HG02981 (cell line): ENCODE measurements at regions not wholly inside any gene's neighbourhood (a gene's known extent, or its start where the extent isn't known, plus 50 kb on each side); places are given as distances from the start of the nearest gene placed in this dataset.
A peak's percentile ranks its signal among the peaks of the same experiment; 100 is the strongest.
"Not testable (repeated sequence)": the region's sequence is repeated elsewhere in the genome, so short reads cannot be mapped to it uniquely, and the experiment has no call there.

Experiments
- ATAC-seq: cut with Tn5 transposase; IDR thresholded peaks from one replicate; pipeline ENCODE4 v1.9.1; 2021; ENCODE audit warnings: mild to moderate bottlenecking, moderate library complexity; ENCODE audit not compliant: unreplicated experiment

DNA sequence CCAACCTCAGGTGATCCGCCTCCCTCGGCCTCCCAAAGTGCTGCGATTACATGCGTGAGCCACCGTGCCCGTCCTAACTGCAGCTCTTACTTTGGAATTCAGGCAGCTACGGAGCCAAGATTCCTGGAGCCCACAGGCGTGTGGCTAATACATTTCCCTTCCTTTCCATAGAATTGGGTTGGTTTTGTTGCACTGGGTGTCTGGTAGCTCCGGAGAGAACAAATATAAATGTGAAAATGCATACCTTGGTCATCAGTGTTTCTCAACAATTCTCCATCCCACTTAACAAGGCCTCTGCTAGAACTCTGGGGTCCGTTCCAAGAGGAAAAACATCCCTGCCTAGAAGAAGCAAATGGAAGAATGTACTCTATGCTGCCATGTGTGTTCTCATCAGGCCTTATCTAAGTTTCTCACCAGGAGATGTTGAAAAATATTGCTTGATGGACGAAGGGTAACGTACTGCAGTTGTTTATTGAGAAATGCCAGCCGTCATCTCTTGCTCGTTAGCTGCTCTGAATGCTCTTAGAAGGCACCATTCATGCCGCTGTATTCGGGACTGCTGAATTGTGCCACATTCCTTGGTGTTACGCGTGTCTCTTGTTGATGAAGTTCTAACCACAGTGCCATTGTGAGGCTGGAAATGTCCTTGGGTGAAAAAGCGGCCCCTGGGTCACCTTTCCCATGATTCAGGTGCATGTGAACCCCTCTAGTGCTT is 50.5 kb upstream of the CD99 start:
- ATAC-seq, result no peak

DNA sequence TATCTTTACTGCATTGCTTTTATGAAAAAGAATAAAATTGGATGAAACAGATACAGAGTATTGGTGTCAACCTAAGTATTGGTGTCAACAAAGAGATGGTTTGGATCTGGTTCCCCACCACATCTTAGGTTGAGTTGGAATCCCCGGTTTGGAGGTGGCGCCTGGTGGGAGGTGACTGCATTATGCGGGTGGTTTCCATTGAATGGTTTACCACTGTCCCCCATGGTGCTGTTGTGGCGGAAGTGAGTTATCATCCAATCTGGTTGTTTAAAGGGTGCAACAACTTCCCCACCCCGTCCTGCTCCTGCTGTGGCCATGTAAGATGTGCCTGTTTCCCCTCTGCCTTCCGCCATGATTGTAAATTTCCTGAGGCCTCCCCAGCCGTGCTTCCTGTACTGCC is 52.8 kb upstream of the CD99 start:
- ATAC-seq, result no peak

DNA sequence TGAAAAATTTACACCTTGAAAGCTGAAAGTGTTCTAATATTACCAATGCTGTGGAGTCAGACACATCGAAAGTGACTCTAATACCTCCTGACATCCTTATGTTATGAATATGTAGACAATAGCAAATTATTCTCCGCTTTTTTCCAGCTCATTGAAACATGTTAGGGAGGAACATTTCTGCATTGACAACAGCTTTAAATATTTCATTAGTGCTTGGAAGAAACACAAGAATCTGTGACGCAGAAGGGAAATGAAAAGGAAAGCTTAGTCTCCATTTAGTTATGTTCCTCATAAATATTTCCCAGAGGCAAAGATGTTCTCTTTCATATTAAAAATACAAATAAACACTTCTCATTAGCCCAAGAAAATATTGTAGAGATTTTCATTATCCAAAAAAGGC is 55.8 kb upstream of the CD99 start:
- no peak for ATAC-seq

DNA sequence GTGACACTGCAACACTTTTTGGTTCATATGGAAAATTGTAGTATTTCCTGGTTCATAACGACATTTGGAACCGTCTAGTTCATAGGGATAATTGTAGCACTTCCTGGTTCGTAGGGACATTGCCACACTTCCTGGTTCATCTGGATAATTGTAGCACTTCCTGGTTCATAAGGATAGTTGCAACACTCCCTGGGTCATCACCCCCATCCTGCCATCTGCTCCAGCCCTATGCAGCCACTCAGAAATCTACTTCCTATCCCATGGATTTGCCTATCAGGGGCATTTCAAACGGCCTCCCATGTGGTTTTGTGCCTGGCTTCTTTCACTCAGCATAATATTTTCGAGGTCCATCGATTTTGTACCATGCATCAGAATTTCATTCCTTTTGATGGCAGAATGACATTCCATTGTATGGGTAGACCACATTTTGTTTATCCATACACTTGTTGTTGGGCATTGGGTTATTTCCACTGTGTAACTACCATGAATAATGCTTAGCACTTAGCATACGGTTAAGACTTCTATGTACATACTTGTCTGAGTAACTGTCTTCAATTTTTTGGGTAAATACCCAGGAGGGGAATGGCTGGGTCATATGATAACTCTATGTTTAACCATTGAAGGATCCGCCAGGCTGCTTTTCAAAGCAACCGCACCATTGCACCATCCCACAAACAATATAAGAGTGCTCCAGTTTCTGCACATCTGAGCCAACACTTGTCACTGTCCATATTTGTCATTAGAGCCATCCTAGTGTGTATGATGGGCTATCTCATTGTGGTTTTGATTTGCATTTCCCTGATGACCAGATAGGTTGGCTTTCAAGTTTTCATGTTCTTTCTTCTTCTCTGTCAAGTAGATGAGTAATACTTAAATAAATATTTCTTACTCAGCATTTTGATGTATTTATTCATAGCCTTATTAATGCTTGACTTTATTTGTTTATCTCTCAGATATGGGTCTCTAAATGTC is 58.3 kb upstream of the CD99 start:
- peak; percentile 49 for ATAC-seq

DNA sequence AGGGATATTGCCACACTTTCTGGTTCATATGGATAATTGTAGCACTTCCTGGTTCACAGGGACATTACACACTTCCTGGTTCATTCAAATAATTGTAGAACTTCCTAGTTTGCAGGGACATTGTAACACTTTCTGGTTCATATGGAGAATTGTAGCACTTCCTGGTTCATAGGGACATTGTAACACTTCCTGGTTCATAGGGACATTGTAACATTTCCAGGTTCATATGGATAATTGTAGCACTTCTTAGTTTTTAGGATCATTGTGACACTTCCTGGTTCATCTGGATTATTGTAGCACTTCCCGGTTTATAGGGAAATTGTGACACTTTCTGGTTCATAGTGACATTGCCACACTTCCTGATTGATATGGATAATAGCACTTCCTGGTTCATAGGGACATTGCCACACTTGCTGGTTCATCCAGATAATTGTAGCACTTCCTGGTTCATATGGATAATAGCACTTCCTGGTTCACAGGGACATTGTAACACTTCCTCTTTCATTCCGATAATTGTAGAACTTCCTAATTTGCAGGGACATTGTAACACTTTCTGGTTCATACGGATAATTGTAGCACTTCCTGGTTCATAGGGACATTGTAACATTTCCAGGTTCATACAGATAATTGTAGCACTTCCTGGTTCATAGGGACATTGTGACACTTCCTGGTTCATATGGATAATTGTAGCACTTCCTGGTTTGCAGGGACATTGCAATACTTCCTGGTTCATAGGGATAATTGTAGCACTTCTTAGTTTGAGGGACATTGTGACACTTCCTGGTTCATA is 59.2 kb upstream of the CD99 start:
- ATAC-seq, result no peak

DNA sequence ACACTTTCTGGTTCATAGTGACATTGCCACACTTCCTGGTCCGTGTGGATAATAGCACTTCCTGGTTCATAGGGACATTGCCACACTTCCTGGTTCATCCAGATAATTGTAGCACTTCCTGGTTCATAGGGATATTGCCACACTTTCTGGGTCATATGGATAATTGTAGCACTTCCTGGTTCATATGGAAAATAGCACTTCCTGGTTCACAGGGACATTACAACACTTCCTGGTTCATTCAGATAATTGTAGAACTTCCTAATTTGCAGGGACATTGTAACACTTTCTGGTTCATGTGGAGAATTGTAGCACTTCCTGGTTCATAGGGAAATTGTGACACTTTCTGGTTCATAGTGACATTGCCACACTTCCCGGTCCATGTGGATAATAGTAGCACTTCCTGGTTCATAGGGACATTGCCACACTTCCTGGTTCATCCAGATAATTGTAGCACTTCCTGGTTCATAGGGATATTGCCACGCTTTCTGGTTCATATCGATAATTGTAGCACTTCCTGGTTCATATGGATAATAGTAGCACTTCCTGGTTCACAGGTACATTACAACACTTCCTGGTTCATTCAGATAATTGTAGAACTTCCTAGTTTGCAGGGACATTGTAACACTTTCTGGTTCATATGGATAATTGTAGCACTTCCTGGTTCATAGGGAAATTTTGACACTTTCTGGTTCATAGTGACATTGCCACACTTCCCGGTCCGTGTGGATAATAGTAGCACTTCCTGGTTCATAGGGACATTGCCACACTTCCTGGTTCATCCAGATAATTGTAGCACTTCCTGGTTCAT is 60.0 kb upstream of the CD99 start:
- not testable (repeated sequence) for ATAC-seq

DNA sequence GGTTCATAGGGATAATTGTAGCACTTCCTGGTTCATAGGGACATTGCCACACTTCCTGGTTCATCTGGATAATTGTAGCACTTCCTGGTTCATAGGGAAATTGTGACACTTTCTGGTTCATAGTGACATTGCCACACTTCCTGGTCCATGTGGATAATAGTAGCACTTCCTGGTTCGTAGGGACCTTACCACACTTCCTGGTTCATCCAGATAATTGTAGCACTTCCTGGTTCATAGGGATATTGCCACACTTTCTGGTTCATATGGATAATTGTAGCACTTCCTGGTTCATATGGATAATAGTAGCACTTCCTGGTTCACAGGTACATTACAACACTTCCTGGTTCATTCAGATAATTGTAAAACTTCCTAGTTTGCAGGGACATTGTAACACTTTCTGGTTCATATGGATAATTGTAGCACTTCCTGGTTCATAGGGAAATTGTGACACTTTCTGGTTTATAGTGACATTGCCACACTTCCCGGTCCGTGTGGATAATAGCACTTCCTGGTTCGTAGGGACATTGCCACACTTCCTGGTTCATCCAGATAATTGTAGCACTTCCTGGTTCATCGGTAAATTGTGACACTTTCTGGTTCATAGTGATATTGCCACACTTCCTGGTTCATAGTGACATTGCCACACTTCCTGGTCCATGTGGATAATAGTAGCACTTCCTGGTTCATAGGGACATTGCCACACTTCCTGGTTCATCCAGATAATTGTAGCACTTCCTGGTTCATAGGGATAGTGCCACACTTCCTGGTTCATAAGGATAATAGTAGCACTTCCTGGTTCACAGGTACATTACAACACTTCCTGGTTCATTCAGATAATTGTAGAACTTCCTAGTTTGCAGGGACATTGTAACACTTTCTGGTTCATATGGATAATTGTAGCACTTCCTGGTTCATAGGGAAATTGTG is 60.8 kb upstream of the CD99 start:
- ATAC-seq, result not testable (repeated sequence)

DNA sequence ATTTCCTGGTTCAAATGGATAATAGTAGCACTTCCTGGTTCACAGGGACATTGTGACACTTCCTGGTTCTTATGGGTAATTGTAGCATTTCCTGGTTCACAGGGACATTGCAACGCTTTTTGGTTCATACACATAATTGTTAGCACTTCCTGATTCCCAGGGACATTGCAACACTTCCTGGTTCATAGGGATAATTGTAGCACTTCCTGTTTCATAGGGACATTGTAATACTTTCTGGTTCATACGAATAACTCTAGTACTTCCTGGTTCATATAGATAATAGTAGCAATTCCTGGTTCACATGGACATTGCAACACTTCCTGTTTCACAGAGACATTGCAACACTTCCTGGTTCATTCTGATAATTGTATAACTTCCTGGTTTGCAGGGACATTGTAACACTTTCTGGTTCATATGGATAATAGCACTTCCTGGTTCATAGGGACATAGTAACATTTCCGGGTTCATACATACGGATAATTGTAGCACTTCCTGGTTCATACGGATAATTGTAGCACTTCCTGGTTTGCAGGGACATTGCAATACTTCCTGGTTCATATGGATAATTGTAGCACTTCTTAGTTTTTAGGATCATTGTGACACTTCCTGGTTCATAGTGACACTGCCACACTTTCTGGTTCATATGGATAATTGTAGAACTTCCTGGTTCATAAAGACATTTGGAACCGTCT is 61.6 kb upstream of the CD99 start:
- ATAC-seq, result no peak

DNA sequence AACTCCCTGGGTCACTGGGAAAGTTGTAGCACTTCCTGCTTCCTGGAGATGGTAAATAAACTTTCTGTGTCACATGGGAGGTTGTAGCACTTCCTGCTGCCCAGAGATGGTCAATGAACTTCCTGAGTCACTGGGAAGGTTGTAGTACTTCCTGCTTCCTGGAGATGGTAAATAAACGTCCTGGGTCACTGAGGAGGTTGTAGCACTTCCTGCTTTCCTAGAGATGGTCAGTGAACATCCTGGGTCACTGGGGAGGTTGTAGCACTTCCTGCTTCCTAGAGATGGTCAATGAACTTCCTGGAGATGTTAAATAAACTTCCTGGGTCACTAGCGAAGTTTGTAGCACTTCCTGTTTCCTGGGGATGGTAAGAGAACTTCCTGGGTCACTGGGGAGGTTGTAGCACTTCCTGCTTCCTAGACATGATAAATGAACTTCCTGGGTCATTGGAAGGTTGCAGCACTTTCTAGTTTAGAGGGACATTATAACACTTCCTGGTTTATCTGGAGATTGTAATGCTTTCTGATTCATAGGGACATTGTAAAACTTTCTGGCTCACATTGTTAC is 62.3 kb upstream of the CD99 start:
- no peak for ATAC-seq

DNA sequence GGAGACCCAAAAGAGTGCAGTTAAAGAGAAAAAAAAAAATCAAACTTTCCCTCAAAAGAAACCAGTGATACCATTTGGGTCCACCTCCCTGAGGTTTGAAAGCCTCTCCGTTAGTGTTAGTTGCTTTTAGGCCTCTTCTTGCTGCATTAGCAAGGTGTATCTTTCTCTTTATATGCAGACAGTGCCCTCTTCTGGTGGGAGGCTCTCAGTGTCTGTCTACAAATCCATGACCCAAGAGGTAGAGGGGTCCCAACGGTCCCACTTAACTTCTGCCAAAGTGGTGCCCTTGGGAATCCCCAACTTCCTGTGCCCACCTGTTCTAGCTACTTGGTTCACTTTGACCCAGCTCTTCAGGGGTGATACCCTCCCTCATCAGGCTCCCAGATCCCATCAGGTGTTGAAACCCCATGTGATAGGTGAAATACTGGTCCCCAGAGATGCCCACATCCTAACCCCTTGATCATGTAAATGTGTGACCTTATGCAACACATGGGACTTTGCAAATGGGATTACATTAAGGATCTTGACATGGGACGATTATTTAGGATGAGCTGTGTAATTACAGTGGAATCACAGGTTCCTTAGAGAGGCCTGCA is 63.7 kb upstream of the CD99 start:
- ATAC-seq, result peak; percentile 79

DNA sequence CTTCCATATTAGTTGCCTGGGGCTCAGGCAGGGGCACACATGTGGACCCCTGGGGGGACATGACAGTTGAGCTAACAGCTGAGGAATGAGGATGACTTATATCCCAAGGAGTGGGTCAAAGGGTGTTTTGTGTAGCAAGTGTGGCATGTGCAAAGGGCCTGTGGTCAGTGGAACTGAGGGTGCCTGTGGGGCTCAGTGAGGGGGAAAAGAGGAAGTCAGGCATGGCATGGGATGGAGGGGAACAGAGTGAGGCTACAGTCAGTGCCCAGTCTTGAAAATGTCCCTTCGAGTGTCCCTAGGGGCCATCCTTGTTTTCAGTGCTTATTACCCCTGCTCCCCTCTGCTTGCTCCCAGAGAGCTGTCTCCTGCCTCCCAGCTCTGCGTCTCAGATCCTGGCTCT is 64.3 kb upstream of the CD99 start:
- ATAC-seq, result no peak

DNA sequence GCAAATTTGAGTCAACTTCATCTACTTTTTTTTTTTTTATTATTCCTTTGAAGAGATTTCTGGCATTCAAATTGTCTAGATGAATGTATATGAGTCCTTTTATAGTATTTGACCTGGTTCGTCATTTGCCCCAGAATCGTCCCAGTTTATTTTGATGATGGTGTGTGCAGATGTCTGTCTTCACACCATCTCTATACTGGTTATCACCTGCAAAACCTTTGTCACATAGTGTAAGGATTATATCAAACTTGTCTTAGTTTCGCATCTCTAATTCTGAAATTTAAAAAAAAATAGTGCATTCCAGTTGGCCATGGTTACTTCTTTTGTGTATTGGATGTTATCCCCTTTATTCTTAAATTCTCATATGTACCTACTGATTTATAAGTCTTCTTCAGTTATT is 70.5 kb upstream of the CD99 start:
- ATAC-seq, result no peak

DNA sequence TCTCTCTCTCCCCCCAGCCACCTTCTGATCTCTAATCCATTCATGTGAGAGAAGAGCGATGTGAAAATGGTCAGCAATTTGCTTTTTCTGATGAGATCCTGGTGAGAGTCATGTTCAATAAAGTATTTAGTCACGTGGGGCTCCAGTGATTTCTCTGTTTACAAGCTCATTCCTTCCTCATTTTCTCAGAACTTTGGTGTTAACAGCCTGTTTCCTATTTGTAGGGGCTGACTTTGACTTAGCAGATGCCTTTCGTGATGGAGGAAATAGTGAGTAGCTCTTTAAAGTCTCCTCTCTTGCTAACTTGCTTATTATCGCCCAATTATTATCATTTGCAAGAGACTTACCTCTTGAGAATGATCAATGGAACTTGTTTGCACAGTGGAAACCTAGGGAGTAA is 72.6 kb upstream of the CD99 start:
- ATAC-seq, result no peak

DNA sequence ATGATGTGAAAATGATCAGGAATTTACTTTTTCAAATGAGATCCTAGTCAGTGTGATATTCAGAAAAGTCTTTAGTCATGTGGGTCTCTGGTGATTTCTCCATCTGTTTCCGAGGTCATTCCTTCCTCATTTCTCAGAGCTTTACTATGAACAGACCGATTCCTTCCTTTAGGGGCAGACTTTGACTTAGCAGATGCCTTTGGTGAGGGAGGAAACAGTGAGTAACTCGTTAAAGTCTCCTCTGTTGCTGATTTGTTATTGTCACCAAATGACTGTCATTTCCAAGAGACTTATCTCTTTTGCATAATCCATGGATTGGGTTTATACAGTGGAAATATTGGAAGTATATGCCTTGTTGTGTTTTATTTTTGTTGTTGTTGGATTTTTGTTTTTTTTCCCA is 76.2 kb upstream of the CD99 start:
- no peak for ATAC-seq

DNA sequence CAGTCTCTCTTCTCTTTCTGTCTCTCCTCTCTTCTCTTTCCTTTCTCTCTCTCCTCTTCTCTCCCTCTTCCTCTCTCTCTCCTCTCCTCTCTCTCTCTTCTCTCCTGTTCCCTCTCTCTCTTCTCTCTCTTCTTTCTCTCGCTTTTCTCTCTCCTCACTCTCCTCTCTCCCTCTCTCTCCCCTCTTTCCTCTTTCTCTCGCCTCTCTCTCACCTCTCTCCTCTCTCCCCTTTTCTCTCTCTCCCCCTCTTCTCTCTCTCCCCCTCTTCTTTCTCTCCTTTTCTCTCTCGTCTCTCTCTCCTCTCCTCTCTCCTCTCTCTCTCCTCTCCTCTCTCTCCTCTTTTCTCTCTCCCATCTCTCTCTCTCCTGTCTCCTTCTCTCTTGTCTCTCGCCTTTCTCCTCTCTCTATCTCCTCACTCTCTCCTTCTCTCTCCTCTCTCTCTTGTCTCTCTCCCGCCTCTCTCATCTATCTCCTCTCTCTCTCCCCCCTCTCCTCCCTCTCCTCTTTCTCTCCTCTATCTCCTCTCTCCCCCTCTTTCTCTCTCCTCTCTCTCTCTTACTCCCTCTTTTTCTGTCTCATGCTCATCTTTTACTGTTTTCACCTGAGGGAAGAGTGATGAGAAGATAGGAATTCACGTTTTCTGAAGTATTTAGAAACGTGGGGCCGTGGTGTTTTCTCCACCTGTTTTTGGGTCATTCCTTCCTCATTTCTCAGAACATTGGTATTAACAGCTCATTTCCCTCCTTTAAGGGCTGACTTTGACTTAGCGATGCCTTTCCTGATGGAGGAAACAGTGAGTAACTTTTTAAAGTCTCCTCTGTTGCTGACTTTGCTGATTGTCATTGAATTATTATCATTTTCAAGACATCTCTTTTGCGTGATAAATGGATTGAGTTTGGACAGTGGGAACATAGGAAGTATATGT is 80.6 kb upstream of the CD99 start:
- no peak for ATAC-seq

DNA sequence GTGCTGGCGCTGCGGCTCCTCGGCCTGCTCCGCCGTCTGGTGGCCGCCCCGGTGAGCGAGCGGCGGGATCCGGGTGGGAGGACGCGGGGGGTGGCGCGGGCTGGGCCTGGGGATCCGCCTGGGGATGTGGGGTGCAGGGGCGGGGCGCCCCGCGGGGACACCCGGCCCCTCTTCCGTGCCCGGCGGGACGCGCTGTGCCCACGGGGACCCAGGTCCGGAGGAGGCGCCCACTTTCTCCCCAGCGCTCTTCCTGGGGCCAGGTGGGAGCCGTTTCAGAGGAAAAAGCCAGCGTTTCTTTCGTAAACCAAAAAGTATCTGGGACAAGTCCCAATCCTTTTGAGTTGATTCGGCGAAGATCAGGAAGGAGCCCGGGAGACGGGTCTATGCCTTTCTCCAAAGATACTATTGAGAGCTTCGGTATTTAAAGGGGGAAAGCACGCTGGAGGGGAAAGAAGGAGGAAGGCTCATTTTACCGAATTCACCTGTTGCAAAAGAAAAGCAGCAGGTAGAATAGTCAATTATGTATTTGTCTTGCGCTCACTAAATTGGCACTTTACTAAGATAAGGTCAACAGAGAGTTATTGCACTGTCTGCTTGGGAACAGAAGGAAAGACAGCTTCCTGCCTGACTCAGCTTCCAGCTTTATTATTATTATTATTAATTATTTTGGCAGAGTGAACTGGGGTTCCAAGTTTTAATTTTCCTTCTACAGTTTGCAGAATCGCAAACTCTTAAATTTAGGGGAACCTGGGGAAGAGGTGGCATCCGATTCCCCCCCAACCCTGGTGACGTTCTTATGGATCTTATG is 81.5 kb upstream of the CD99 start:
- no peak for ATAC-seq
